ENCODE measurements at regions not wholly inside any gene's neighbourhood (a gene's known extent, or its start where the extent isn't known, plus 50 kb on each side); places are given as distances from the start of the nearest gene placed in this dataset.

DNA sequence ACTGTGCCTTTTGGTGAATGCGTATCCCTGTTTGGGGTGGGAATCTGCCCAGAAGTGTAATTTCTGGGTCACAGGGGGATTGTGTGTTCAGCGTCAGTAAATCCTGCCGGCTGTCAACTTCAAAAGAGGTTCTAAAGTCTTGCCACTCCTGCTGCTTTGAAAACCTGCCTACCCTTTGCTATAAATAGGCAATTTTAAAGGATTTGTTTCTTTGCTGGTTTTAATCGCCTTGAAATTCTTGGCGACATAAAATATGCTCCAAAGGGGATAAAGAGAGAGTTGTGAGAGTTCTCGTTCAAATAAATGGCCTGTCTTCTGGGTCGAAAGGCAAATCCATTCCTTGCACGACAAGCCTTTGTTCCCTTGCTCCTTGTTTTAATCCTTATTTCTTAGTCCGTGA, 143.4 kb downstream of the IRF8 start:
- DNase-seq = no peak

DNA sequence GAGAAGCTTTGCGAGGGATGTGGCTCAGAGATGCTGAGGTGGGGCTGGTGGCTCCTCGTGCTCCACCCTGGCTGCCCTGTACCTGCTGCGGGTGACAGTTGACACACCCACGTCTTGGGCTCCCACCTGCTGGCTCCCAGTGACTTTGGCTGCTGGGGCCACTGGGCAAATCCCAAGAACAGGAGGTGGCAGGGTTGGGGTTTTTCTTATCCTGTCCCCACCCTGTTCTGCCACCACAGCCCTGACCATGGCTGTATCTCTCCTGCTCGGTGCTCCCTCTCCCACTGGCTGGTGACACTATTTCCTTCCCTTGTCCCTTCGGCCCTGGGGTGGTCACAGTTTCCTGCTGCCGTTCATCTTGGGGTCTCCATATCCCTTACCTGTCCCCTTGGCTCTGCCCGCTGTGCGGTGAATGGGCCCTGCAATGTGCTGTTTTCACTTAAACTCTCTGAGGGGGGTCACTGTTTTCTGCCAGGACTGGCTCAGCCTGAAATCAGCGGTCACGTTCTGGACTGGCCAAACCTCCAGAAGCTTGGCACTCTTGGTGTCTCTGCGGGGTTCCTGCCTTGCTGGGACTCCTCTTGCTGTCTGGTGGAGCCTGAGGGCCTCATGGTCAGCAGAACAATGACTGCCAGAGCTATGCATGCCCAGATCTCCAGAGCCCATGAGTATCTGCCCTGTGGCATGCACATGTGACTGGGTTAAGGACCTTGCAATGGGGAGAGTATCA, 144.2 kb downstream of the IRF8 start:
- DNase-seq = no peak

DNA sequence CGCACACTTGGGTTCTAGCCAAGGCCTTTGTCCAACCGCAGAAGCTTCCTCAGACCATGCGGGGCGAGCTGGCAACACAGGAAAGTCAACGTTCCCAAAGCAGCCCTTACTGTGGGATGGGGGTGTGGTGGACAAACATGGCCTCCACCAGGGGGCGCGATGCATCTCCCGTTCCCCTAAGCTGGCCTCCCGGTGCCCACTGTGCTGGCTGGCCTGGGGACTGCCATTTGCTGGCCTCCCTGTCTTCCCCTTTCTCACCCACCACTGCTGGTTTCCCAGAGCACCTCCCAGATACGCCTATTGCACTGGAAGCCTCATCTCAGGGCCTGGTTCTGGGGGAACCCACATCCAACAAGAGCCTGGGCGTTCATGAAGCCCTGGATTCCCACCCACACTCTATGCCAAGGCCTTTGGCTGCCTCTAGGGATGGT, 145.3 kb downstream of the IRF8 start:
- DNase-seq = peak; percentile 64

DNA sequence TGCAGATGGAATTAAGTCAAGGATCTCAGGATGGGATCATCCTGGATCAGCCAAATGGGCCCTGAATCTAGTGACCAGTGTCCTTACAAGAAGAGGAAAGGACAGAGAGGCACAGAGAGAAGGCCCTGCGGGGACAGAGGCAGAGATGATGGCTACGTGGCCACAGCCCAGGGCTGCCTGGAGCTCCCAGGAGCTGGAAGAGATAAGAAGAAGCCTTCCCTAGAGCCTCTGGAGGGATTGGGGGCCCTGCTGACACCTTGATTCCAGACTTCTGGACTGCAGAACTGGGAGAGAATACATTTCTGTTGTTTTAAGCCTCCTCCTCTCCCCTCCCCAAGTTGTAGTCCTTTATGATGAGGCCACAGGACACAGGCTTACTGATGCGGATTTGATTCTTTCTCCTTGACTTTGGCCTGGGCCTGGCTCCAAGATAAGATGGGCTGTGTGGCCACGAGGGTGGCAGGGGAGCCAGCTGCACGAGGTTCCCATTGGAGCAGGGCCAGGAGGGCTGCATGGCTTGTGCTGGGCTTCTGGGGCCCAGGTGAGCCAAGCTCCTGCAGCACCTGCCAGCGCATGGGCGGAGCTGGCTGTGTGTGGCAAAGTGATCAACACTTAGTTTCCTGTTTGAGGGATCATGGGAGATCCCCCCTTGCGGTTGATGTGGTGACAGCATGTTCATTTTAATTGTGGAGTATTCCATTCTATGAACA, 146.1 kb downstream of the IRF8 start:
- DNase-seq = no peak

DNA sequence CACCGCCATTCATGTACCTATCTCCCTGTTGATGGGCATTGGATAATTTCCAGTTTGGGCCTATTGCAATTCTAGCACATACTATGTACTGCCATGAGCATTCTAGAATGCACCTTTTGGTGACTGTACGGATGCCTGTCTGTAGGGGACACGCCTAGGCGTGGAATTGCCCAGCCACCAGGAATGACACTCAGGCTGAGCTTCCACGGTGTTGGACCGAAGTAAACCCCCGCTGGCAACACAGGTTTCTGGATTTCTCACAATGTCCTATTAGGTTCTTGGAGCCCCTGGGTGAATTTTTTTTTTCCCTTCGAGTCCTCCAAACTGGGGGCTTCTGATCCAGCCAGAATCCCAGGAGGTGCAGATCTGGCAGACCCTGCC, 146.6 kb downstream of the IRF8 start:
- DNase-seq = no peak

DNA sequence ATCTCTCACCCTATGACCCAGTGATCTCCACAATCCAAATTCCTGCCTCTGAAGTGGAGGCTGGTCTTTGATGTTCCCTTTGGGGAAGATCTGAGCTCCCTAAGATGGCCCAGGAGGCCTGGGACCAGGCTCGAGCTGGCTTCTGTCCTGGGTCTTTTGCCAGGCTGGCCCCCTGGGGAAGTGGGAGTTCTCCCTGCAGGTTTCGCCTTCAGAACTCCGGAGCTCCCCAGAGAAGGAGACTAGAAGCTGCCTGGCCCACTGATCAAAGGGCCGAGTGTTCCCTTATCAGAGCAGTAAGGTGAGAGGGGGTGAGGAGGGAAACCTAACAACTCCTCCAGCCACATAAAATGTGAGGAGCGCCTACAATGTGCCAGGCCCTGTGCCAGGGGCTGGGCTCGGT, 147.1 kb downstream of the IRF8 start:
- no peak for DNase-seq

DNA sequence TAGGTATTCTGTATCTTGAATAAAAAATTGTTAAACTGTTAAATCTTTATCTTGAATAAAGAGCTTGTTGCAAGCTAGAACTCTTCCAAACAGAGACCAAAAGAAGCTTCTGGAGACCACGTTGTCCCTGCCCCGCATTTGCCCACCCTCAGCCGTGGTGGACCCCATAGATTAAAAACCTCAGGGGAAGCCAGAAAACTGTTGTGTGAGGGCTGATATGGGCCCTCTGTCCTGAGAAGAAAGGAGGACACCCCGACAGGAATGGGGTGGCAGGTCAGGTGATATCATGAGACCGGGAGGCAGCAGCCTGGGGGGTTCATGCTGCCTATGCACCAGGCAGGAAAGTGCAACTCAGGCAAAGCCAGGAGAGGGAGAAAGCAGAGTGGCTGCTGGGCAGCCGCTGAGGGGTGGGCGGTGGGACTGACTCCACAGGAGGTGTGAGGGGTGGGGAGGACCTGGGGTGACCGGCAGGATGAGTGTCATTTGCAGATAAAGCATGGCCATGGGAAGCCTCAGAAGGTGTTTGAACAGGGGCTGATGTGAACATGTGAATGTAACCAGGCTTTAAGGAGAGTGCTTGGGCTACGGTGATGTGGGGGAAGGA, 147.8 kb downstream of the IRF8 start:
- no peak for DNase-seq

DNA sequence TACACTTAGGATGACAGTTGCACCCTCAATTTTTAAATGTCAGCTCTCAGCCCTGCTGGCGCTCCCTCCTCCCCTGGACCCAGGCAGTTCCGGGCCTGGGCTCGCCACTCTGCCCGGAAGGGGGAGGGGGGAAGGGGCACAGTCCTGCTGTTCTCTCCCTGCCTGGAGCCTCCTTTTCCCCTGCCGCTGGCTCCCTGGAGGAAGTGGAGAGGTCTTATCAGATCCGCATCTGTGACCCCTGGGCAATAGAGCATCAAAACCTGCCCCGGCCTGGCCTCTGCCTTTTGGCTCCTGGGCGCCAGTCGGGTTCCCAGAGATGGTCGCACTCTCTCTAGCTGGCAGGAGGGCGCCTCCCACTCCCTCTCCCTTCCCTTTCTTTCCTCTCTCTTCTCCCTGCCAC, 149.3 kb downstream of the IRF8 start:
- DNase-seq = no peak

DNA sequence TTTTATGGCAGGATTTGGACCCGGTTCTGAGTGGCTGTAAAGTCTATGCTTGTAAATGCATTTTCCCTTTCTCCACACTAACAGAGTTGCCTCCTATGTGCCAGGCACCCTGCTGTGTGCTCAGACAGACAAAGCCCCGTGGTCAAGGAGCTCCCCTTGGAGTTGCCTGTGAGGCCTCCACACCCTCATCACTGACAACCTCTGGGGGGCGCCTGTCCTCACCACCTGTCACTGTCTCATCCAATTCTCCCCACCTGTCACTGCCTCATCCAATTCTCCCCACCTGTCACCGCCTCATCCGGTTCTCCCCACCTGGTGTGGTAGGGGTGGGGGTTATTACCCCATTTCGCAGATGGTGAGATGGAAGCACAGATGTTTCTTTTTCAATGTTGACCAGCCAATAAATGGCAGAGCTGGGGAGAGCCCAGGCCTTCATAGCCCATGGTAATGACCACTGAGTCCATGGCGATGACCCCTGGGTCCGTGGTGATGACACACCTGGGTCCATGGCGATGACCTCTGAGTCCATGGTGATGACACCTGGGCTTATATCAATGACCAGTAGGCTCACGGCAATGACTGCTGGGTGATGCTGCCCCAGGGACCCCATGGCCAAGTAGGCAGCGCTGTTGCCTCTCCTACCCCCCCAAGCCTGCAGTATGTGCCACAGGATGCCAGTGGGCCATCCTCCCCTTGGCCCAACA, 150.1 kb downstream of the IRF8 start:
- DNase-seq = no peak

DNA sequence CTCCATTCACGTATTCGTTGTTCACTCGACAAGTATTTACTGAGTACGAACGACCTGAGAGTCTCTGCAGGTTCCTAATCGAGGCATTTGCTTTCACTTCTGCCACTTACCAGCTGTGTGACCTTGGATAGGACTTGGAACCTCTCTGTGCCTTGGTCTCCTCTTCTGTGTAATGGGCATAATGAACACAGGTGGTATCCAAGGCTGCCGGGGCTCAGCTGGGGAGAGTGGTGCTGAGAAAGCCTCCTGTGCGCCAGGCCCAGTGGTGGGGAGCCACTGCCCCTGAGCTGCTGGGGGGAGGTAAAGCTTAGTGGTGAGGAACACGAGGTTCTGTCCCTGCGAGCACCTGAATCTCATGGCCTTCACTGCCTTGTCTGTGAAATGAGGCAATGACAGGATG, 150.7 kb downstream of the IRF8 start:
- no peak for DNase-seq

DNA sequence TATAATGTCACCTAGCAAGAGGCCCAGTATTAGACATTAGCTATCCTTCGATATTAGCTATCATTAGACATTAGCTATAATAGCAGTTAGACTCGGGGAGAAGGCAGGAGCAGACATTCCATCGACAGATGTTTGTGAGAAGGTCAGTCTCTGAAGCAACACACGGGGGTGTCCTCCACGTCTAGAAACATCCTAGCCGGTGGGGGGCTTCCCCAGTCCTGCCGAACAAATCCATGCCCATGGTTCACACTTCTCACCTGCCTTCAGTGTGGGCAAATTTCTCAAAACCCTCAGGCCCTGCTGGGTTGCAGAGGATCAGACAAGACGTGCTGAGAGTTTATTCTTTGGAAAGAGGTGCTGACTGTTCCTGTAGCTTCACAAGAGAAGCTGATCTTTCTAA, 151.1 kb downstream of the IRF8 start:
- DNase-seq = no peak

DNA sequence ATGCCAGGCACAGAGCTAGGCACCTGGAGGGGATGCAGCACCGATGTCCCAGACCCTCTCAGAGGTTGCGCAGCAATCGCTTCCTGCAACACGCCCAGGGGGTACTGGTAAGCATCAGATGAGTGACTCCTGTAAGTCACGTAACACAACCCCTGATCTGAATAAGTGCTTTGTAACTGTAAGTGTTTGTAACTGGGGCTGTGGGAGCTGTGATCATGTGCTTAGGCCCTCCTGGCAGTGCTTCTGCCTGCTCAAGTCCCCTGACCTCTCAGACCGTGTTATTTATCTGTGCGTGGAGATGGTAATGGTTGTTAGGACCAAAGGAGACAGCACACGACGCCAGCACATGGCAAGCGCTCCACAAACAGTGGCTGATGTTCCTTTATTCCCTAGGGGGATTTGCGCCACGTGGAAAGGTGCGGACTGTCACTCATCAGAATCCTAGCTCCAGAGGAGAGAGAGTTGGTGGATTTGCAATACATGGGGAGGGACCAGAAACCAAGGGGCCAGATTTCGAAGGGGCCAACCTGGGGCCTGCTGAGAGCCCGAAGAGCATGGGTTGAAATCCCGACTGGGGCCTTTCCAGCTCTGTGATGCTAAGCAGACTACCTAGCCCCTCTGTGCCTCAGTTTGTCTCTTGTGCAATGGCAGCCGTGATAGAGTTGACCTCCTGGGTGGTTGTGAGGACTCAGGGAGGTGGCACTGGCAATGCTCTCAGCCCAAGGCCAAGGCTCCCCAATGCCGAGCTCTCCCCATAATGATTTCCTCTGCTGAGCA, 151.8 kb downstream of the IRF8 start:
- DNase-seq = no peak

DNA sequence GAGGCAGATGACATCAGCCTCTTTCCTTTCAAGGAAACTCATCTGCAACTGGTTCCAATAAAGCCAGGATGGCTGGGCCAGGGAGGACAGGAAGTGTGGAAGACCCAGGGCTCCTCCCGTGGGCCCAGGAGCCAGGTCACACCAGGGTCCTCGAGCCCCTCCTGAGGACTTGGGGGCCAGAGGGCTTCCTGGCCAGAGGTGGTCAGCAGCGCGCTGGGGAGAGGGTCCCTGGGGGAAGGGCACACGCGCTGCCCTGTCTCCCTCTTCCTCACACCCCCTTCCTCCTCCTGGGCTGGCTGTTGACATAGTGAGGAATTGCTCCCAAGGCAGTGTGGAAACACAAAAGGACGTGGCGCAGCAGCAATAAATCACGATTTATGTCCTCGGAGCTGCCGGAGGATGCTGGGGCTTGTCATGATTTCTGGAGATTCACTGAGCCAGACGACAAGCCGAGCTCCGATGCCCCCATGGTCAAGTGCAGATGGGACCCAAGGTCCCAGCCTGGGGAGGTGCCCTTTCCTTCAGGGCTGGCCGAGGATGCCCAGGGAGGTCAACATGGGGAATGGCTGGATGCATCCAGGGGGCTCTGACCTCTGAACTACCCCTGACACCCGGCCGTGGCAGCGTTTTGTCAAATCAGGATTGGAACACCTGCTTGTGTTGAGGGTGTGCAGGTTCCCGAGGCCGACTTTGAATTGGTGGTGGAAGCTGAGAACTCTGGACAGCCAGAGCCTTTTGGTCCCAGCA, 152.6 kb downstream of the IRF8 start:
- DNase-seq = no peak

DNA sequence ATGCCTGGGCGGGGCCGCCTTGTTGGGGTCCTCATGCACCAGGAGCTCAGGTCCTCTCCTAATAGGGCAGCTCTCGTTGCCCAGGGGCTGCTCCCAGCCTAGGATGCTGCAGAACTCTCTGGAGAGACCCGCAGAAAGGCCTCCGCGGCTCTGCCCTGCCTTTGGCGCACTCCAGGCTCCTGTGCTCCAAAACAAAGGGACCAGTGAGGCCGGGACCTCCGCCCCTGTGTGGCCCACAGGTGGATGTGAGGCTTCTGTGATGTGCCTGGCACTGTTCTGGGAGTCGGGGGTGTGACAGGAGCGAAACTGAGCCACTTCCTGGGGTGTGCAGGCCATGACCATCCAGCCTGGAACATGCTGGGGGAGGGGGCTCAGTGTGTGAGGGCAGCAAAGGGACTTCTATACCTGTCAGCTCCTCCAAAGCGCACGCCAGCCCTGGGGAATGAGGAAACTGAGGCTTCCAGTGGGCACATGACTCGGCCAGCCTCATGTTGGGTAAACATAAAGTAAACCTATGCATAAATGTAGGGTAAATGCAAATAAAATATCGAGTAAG, 153.2 kb downstream of the IRF8 start:
- DNase-seq = no peak

DNA sequence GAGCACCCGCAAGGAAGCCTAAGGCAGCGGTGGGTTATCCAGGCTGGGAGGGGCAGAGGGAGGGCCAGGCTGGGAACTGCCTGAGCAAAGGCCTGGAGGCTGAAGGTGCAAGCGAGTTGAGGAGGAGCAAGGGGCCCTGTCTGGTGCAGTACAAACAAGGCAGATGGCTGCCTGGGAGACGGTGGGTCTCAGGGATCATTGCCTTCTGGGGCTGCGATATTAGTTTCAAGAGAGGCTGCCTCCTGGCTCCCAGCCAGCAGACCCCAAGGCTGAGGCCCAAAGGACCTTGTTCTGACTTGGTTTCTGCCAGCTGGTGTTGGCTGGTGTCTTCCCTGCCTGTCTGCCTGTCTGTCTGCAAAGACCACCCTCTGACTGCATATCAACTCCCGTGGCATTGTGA, 154.0 kb downstream of the IRF8 start:
- no peak for DNase-seq

DNA sequence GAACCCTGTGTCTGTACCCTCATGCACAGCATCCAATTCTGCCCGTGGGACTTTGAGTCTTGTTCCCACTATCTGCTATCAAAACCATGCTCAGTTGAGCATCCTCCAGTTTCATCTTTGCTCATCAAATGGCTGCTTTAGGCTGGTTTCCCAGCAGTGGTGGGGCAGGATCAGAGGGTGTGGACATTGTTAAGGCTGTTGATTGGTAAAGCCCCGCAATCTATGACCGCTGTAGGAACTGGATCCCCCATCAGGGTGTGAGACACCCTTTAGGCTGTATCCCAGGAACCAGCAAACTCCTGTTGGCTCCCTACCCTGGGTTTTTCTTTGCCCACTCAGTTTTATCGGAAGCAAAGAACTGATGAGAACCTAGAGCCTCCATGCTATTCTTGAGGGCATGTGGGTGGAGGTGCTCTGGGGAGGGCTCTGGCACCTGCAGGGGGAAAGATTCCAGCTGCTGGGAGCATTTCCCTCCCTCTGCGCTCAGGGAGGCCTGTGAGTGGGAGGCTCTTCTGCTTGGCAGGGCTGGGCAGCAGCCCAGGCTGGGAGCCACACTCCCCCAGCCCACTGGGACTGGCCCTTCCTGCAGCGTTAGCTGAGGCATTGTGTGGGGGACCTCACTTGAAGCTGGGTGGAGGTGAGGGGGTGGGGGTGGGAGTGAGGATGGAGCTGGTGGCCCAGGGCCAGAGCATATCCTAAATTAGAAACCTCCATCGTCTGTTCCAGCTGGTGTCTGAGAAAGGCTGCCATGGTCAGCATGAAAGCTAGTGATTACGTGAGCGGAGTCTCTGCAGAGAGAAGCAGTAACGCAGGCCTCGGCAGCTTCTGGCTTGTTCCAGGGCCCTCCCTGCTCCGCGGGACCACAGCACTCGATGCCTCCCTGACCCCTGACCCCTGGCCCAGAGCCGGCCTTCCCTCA, 160.6 kb downstream of the IRF8 start:
- no peak for DNase-seq

DNA sequence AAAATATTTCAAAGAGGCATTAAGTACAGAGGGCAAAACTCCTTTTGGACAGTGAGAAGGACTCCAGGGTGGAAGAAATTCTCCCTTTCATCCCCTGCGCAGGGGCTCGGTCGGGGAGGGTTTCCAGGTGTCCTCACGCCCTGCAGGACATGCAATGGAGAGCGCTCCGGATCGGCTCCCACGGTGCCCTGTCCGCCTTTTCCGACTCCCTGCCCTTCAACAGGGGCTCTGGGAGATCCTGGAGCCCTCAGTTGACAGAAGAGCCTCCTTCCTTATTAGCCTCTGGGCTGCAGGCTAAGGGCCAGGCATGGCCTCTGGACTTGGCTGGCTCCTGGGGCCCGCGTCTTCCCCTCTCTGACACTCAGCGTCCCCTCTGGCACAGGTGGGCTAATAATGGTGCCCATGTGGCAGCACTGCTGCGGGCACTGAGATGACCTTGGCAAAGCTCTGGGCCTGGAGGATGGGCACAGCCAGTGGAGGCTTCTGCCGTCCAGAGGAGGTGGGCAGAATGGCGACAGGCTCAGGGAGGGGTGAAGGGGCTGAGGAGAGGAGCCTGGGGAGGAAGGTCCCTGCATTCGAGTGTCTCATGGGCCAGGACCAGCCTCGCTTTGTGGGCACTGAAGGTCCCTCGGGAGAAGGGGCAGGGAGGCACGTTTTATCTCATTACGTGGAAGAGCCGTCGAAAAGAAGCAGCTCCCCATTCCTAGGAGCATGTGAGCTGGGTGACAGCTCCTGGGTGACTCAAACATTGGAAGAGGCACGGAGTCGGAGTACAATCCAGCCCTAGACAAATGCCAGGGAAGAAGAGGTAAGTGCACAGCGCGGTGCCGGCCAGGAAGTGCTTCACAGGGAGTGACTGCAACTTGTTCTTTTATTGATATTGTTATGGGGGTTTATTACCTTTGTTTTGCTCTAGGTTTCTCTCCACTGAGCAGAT, 161.7 kb downstream of the IRF8 start:
- no peak for DNase-seq

DNA sequence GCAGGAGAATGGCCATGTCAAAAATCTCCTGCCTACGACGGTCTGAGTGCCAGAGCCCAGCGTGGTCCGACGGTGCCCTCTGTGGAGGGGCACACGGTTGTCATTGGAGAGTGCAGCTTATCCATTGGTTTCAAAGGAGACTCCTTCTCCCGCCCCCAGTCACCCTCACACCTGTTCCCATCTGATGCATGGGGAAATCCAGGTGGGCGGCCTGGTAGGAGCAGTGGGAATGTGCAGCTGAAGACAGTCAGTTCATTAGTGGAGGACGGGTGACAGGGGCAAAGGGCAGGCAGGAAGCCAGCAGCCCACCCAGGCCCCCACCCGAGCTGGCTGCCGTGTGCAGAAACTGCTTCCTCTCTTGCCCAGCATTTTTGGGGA, 162.3 kb downstream of the IRF8 start:
- DNase-seq = no peak

DNA sequence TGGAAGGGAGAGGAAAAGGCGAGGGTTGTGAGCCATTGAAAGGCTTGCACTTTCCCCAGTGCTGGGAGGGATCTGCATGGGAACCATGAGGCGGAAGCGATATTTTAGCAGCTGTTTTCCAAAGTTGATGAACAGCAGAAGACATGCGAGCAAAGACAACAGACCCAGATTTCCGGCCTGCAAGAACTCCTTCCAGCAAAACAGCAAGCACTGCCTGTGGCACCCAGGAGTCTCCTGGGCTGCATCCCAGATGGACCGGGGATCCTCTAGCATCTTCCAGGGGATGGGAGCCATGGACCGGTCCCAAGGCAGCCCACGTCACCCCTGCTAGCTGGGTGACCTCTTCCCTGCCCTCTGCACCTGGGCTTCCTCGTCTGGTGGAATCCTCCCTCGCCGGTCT, 162.8 kb downstream of the IRF8 start:
- no peak for DNase-seq

Measured in suppressor macrophage treated with lipopolysaccharide for 4 hours (primary cell).